ENCODE measurements at regions not wholly inside any gene's neighbourhood (a gene's known extent, or its start where the extent isn't known, plus 50 kb on each side); places are given as distances from the start of the nearest gene placed in this dataset.
"Not testable (repeated sequence)": the region's sequence is repeated elsewhere in the genome, so short reads cannot be mapped to it uniquely, and the experiment has no call there.

GRCh38 chr12:60539592-60539991 lies 943.8 kb downstream of the SLC16A7 start:
- DNase-seq: no peak

- DNase-seq: no peak
Measured at GRCh38 chr12:60568914-60569313, 973.1 kb downstream of the SLC16A7 start.

- no peak for DNase-seq
Measured at GRCh38 chr12:60577607-60578006, 981.8 kb downstream of the SLC16A7 start.

GRCh38 chr12:60587664-60588063 lies 991.8 kb downstream of the SLC16A7 start:
- not testable (repeated sequence) for DNase-seq

- no peak for DNase-seq
Measured at GRCh38 chr12:60594035-60594711, 998.3 kb downstream of the SLC16A7 start.

GRCh38 chr12:60602601-60603000 lies 1006.8 kb downstream of the SLC16A7 start:
- no peak for DNase-seq

GRCh38 chr12:60603475-60603874 lies 1007.6 kb downstream of the SLC16A7 start:
- not testable (repeated sequence) for DNase-seq

- no peak for DNase-seq
Measured at GRCh38 chr12:60616400-60616799, 1020.6 kb downstream of the SLC16A7 start.

GRCh38 chr12:60630796-60631195 lies 1035.0 kb downstream of the SLC16A7 start:
- no peak for DNase-seq

GRCh38 chr12:60644076-60644475 lies 1048.2 kb downstream of the SLC16A7 start:
- DNase-seq: no peak

GRCh38 chr12:60666895-60667294 lies 1071.1 kb downstream of the SLC16A7 start:
- no peak for DNase-seq

GRCh38 chr12:60672949-60673348 lies 1077.1 kb downstream of the SLC16A7 start:
- no peak for DNase-seq

GRCh38 chr12:60684988-60685655 lies 1089.3 kb downstream of the SLC16A7 start:
- no peak for DNase-seq

GRCh38 chr12:60689137-60689536 lies 1093.3 kb downstream of the SLC16A7 start:
- no peak for DNase-seq

GRCh38 chr12:60693019-60693626 lies 1097.3 kb downstream of the SLC16A7 start:
- no peak for DNase-seq

GRCh38 chr12:60704171-60704914 lies 1108.5 kb downstream of the SLC16A7 start:
- DNase-seq: no peak

GRCh38 chr12:60710246-60710645 lies 1114.4 kb downstream of the SLC16A7 start:
- DNase-seq: no peak

GRCh38 chr12:60714141-60714900 lies 1118.5 kb downstream of the SLC16A7 start:
- no peak for DNase-seq

GRCh38 chr12:60724475-60724874 lies 1128.6 kb downstream of the SLC16A7 start:
- no peak for DNase-seq

- no peak for DNase-seq
Measured at GRCh38 chr12:60724984-60725383, 1129.2 kb downstream of the SLC16A7 start.

GRCh38 chr12:60752589-60752988 lies 1156.8 kb downstream of the SLC16A7 start:
- no peak for DNase-seq

GRCh38 chr12:60758224-60758623 lies 1162.4 kb downstream of the SLC16A7 start:
- no peak for DNase-seq

GRCh38 chr12:60760965-60761364 lies 1165.1 kb downstream of the SLC16A7 start:
- DNase-seq: no peak

Data from CD4-positive, alpha-beta T cell treated with Interleukin-1 beta for 1 hour (primary cell).